HL-60/S4 (cell line): ENCODE measurements at regions not wholly inside any gene's neighbourhood (a gene's known extent, or its start where the extent isn't known, plus 50 kb on each side); places are given as distances from the start of the nearest gene placed in this dataset.

Experiments
- in situ Hi-C: fragments of 300-500 bp; cut with MboI; formaldehyde crosslinking; loops from 2 replicates; pipeline ENCODE4 v1.14.3; 2022; ENCODE audit warnings: low sequenced_read_pairs

DNA sequence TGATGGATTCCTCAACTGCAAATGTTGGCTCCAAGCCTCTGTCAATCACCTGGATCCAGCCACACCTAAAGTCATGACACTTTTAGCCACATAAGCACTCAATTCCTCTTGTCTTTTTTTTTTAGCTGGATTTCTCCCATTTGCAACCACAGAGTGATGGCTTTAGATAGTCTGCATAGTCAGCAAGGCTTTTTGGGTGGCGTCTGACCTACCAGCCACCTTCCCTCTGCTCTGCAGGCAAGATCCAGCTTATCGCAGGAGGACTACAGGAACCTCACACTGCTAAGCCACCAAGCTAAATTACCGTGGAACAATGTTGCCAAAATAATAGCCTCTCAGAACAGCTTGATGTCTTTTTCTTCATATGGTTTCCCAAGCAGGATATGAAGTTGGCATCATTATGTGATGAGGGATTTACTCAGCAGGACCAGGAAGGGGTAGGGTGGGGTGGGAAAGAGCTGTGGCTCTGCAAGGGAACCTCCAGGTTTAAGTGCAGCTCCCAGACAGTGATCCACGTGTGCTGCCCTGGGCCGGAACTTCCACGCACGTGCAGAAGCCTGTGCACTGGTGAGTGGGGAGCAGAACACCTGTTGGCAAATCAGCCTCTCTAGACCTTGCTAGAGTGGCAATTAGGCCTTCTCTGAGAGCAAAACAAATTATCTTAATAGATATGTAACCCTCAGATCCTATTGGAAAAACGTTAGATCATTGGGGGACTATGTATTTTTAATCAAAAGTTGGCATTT lies 170.6 kb upstream of the NCK2 start:
- in situ Hi-C loops: loop anchor here (10.0 kb wide), 1 partner anchor 311 kb away; no protein-coding TSS in a partner anchor

DNA sequence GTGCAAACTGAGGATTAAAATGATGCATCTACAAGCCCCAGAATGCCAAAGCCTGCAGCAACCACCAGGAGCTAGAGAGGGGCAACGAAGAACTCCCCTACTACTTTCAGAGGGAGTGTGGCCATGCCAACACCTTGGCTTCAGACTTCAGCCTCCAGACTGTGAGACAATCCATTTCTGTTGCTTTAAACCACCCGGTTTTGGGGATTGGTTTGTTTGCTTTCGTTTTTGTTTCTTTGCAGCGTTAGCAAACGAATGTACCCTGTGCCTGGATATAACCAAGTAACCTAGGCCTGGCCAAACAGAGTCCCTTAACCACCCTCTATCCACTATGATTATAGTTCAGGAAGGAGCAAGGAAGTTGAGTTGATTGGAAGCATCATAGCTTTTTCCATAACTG lies 171.2 kb upstream of the NCK2 start:
- in situ Hi-C loops: loop anchor here (10.0 kb wide), 1 partner anchor 311 kb away; no protein-coding TSS in a partner anchor

DNA sequence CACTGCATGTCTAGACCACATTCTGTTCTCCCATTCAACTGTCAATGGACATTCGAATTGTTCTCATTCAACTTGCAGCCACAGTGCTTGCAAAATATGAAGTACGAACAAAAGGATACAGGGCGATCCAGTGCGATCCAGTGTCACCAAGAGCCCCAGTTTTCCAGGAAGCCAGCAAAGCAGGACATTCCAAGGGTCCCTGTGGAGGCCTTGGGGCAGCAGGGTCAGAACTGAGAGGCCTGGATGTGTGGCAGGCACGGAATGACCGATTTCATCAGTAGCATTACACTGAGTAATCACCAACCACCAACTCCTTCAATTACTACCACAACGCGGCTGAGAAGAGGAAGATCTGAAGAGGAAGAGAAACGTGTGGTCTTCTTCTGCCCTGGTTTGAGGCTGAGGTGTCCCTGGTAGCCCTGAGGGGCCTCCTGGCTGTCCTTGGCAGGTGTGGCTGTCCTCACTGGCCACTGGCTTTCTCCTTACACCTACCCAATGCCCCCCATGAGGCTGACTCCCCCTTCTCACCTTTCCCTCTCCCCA lies 172.7 kb upstream of the FHL2 start:
- in situ Hi-C loops: loop anchor here (10.0 kb wide), 1 partner anchor 313 kb away; no protein-coding TSS in a partner anchor

DNA sequence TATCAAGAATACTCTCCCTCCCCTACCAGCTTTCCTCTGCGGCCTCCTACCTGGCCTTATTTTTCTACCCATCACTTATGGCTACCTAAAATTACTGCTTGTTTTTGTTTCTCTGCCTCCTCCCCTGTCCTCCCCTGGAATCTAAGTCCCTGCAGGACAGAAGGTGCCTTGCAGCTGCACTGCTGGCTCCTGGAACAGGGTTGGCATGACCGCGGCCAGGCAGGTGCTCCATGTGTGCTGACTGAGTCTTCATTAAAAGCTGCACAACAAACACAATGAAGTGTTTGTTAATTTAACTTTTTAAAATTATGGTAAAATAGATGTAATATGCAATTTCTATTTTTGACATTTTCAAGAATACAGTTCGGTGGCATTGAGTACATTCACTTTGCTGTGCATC lies 171.9 kb upstream of the FHL2 start:
- in situ Hi-C loops: loop anchor here (10.0 kb wide), 1 partner anchor 314 kb away; no protein-coding TSS in a partner anchor

DNA sequence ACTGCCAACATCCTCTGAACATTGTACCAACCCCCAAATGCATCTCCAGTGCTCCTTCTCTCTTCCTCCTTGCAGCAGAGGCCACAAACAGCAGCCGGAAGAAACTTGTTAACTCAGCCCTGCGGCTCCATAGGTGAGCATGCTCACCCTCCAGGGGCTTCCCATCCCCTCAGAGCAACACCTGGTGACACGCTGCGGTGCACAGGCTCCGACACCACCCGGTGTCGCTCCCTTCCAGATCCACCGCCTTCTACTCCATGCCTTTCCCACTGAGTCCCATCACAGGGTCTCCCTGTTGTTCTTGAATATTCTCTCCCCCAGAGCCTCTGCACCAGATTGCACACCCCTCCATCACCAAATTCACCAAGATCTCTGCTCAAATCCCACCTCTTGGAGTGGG lies 171.5 kb upstream of the FHL2 start:
- in situ Hi-C loops: loop anchor here (10.0 kb wide), 1 partner anchor 314 kb away; no protein-coding TSS in a partner anchor

DNA sequence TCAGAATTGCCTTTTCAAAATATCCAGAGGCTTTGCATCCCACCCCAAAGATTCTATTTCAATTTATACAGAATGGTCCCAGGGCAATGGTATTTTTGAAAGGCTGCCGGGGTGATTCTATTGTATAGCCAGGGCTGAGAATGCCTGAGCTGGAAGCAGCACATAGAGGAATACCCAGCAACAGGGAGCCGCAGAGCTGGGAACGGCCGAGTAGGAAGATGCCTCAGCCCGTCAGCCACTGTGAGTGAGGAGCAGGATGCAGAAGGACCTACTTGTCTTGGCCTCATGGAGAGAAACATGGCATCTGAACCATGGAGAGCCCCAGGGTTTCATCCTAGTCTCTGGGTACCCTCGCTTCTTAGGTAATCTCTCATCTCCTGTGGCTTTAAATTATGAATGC lies 170.8 kb upstream of the FHL2 start:
- in situ Hi-C loops: loop anchor here (10.0 kb wide), 1 partner anchor 315 kb away; no protein-coding TSS in a partner anchor

DNA sequence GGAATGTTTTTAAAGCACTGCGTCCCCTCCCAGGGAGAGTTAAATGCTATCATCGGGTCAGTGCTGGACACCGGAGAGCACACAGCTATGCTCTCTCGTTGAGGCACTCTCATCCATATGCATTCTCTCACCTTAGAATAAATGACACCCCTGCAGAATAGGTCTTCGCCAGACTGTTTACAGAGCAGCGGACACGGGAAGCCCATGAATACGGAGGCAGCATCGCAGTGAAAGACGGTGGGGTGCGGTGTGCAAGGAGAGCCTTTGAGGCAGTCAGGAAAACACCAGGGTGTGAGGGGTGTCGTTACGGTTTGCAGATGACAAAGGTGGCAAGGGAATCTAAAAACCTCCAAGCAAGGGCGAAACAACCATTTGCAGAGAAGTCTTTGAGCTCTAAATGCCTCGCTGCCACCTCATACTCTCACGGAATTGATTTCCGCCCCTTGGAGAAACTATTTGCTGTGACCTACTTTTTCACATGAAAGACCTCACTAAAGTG lies 169.2 kb upstream of the FHL2 start:
- in situ Hi-C loops: no loop called here

DNA sequence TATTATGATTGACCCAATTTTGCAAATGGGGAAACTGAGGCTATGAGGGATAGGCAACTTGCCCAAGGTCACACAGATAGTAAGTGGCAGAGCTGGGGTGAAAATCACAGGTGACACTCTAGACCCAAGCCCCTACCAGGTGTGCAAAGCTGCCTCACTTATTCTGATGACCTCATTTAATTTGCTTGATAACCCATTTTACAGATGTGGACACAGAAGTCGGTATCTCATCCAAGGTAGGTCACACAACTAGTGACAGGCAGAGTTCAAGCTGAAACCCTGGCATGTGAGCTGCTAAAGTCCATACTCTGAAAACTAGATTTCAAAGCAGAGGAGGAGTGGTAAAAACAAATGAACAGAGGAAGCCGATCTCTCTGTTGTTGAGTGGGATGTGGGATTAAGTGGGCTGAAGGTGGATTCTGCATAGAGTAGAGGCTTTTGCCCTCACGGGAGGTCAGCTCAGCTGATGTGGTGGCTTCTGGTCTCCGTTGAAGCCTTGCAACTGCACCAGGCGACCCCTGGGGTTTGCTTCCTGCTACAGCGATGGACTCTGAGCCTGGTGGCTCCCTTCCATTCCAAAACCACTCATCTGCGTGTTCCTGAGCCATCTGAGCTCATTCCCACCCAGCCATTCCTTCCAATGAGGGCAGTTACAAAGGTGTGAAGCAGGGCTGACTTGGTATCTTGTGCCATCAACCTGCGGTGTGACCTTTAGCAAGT lies 164.3 kb upstream of the FHL2 start:
- in situ Hi-C loops: no loop called here

DNA sequence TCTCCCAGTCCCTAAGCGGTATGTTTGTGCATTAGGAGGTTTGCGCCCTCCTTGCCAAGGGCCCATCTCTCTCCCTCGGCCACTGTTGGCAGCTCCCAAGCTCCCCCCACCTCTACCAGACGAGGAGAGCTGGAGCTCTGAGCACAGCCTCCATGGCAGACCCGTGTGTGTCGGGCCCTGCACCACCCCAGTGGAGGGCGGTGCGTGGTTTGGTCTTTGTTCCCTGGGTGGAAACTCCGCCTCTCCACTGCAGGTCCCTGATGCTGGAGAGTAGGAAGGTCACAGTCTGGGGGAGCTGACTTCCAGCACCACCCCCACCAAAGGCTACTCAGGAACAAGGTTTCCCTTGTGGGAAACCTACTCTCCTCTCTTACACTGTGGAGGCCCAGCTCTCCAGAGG lies 162.6 kb upstream of the FHL2 start:
- in situ Hi-C loops: no loop called here

DNA sequence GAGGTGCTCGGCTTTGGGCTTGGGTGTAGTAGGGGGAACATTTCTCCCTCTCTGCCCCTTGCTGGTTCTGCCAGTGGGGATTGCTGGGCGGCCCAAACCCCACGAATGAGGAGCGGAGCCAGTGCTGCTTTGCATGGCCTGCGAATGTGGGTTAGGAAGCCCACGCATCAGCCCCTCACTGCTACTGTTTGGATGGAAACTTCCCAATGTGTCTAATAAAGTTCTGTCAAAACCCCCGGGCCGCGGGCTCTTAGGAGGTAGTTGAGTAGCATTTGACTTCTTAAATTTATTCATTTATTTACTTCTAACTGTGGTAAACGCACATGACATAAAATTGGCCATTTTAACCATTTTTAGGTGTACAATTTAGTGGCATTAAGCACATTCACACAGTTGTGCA lies 161.3 kb upstream of the FHL2 start:
- in situ Hi-C loops: no loop called here

DNA sequence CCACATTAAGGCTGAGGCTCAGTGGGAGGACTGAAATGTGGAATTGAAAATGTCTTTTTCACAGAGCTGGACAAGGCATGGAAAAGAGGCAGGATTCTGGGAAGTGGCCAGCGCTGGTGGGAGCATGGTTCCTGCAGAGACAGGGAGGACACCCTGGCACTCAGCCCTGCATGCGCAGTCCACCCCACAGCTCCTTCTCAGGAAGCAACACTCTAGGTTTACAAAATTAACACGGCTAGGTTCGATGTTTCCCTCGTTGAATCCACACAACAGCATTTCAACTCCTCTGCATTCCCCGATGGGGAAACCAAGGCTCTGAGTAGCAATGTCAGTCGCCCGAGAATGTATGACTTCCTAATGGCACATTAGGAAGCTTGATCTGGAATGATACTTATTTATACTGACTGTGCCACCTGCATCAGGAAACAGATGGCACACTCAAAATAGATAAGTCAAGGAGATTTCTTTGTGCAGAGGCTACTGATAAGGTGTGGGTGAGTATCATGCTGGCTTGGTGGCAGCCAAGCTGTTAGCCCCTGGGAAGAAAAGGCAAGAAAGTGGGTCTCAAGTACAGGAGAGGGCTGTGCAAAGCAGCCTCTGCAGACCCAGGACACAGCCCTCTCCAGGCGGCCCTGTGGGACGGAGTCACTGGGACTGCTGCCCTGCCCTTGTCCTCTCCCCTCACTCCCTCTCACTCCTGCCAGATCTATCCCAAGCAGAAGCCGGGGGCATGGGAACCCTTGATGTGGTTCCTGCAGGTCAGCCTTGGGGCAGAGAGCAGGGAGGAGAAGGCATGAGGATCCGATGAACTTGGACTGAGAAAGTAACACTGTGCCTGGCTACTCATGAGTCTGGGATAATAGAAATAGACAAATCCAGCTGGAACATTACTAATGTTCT lies 158.4 kb upstream of the FHL2 start:
- in situ Hi-C loops: no loop called here

DNA sequence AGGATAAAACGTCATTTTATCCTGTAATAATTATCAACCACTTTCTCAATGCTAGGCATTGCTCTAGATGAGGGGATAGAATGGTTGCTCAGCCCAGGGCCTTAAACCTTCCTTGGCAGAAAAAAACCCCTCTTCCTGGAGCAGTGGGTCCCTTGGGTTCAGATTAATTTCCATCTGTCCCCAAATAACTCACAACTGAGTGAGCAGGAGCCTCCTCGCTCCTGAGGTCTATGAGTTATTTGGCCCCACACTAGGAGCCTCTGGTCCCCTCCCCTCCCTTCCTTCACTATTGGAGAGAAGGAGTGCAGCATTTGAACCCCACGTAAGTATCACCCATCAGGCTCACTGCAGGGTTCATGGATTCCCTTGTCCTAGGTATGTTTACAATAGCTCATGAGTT lies 157.5 kb upstream of the FHL2 start:
- in situ Hi-C loops: no loop called here

DNA sequence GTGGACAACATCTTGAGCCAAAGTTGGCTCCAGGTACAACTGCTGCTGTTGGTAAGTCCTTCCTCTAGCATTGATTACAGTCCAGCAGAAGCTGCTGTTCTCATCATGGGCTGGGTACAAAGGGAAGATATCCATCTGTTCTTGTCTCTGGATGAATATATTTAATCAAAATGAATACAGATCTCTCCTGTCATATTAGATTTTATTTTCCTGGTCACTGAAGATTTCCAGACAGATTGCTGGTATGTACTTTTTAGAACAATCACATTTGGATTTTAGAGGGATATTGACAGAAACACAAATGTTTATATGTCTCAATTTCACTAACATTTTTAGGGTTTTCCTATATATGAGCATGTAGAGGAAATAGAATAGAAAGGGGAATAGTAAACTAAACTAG lies 155.4 kb upstream of the FHL2 start:
- in situ Hi-C loops: no loop called here

DNA sequence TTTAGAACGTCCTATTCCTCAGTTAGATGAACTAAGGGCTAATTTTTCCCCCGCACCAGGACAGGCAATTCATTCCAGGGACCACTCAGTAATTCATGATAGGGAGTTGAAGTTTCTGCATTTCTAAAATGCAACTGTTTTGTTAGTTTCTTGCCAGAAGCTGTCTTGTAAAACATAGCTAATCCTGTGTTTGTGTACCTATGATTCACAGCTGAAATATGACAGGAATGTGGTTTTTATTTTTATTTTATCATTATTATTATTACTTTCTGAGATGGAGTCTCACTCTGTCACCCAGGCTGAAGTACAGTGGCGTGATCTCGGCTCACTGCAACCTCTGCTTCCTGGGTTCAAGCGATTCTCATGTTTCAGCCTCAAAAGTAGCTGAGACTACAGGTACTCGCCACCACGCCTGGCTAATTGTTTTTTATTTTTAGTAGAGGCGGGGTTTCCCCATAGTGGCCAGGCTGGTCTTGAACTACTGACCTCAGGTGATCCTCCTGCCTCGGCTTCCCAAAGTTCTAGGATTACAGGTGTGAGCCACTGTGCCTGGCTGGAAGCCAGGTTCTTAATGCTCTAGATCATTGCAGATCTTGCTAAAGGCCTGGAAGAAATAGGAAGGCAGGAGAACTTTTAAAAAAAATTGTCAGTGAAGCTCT lies 154.8 kb upstream of the FHL2 start:
- in situ Hi-C loops: no loop called here

DNA sequence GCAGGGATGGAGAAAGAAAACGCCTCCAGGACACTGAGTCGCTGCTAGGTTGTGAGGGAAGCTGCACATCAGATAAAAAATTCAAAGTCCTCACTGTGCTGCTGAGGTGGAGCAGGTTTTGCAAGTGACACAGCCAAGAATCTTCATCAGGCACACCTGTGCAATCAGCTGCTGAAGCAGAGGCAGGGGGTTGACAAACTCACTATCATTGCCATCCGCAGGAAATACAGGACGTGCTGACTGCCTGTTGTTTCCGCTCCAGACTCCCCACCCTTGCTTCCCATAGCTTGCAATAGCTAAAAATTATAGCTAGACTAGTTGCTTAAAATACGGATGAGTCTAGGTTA lies 147.8 kb upstream of the FHL2 start:
- in situ Hi-C loops: no loop called here

DNA sequence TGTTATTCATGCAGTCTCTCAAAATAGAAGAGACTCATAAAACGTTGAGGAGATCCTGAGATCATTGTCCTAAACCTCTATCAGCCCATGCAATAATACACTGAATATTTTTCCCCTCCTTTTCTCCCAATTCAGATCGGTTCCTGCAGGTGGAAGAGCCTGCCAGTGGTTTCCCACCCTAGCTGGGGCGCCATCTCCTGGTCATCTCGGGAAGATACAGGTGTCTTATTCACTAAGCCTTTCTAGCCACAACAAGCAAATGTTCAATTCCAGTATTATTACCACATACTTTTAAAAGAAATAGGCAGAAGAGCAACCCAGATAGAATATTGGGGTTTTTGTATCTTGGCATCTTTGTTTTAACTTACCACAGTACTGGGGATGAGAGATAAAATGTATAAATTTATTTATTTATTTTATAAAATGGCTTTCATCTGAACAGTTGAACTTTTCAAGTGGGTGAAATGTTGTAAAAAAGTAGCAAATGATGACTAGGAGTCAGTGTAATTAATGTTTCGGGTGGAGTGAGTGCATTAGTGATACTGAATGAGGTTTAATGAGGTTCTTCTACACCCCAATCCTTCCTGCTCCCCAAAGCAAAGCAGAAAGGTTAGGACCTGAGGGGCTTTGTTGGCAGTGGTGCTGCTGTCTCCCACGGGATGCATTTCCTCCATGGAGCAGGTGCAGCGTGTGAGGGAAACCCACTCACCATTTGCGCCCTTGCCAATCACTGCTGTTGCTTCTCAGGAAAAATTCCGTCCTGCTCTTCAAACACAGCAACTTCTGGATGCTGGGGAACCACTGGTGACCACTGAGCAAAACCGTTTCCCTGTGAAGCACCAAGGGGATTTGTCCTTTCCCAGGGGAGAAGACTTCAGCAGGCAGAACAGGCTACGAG lies 147.1 kb upstream of the FHL2 start:
- in situ Hi-C loops: no loop called here

DNA sequence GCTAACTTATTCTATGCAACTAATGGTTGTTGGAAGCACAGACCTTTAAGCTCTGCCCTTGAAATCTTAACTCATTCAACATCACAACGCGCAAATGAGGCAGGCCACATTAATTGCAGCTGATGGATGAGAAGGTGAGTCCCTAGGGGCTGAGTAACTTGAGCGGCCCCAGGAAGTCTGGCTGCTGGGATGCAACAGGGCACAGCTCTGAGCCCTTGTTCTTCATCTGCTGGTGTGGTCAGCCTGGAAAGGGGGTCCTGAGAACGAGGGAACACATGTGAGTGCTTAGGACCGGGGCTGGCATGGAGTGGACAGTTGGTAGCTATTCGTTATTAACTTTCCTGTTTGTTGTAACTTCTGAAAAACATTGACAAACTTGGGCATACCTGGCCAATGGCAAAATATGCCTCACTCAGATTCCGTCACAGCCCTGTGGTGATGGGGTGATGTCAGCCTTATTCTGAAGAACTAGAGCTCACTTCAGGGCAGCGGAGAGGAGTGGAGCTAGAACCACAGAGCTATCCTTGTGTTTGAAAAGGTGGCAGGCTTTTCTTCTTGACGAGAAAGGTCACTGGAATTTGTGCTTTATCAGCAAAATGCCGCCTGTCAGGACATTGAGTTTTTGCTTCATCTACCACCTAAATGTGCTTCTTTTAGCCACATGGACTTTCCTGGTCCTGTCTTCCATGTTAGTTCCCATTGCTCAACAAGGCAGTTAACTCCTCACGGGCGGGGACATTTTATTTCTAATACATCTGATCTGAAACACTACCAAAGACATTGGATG lies 145.9 kb upstream of the FHL2 start:
- in situ Hi-C loops: no loop called here
